ENCODE measurements at regions not wholly inside any gene's neighbourhood (a gene's known extent, or its start where the extent isn't known, plus 50 kb on each side); places are given as distances from the start of the nearest gene placed in this dataset.

DNA sequence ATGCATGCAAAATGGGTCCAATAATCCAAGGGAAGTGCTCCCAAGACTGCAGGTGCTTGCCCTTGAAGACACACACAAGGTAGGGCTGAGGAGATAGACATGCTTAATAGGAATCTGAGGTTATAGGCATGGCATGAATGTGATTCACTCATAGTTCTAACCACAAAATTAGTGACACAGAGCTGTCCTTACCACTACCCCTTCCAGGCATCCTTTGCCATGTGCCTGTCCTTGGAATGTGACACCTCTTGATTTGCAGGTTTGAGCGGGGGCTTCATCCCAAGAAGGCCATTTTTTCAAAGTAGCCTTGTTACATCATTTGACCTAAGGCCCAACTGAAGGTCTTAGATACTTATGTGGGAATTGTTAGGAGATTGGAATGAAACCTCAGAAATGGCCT is 112.5 kb downstream of the CCNG2 start:
- TF ChIP-seq, protein P1, sequence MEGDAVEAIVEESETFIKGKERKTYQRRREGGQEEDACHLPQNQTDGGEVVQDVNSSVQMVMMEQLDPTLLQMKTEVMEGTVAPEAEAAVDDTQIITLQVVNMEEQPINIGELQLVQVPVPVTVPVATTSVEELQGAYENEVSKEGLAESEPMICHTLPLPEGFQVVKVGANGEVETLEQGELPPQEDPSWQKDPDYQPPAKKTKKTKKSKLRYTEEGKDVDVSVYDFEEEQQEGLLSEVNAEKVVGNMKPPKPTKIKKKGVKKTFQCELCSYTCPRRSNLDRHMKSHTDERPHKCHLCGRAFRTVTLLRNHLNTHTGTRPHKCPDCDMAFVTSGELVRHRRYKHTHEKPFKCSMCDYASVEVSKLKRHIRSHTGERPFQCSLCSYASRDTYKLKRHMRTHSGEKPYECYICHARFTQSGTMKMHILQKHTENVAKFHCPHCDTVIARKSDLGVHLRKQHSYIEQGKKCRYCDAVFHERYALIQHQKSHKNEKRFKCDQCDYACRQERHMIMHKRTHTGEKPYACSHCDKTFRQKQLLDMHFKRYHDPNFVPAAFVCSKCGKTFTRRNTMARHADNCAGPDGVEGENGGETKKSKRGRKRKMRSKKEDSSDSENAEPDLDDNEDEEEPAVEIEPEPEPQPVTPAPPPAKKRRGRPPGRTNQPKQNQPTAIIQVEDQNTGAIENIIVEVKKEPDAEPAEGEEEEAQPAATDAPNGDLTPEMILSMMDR (optimal IDR thresholded peaks at IDR 0.05 in 1 of 3, IDR thresholded peaks at IDR 0.05 in 1 of 3, conservative IDR thresholded peaks at IDR 0.05 in 1 of 3; ENCODE audit: extremely low read depth in 1 of 3, insufficient read depth in 2 of 3, low read length in 3 of 3) = no peak
- no peak for TF ChIP-seq EZH2 (IDR thresholded peaks at IDR 0.05; ENCODE audit: low read length)
